ENCODE measurements at regions not wholly inside any gene's neighbourhood (a gene's known extent, or its start where the extent isn't known, plus 50 kb on each side); places are given as distances from the start of the nearest gene placed in this dataset.

DNA sequence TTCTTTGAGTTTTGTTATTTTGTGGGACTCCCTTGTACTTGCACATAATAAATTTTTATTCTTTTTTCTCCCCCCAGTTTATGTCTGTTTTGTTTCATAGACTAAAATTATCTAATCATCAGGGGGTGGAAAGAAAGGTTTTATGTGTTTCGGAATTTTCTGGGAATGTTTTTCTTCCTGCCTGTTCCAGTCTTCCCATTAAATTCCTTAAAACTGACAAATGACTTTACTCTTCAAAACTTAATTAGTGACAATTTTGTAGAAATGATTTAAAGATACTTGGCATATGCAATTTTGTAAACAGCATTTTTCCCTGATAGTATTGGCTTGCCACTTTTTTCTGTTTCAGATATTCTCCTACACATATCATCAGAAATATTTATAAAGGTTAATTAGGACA lies 1813.4 kb downstream of the PCDH9 start:
- no peaks in the 10 kb centered on the region for H3K9me3 ChIP-seq (ENCODE audit: control insufficient read depth, insufficient read depth, low read length)
- no peaks in the 10 kb centered on the region for H3K36me3 ChIP-seq (ENCODE audit: control insufficient read depth, insufficient read depth, low read length)
- no peak overlapping the region for H3K27ac ChIP-seq (ENCODE audit: low read depth, low read length)
- H3K9ac ChIP-seq (ENCODE audit: low read depth, low read length), result no peak overlapping the region
- no peak overlapping the region for H3K4me3 ChIP-seq (ENCODE audit: low read depth, low read length)
- no peaks in the 10 kb centered on the region for H3K27me3 ChIP-seq (ENCODE audit: control insufficient read depth, insufficient read depth, low read length)
- H3K4me1 ChIP-seq (ENCODE audit: control insufficient read depth, insufficient read depth, low read length), result peaks cover 11% of the 10 kb centered on the region

DNA sequence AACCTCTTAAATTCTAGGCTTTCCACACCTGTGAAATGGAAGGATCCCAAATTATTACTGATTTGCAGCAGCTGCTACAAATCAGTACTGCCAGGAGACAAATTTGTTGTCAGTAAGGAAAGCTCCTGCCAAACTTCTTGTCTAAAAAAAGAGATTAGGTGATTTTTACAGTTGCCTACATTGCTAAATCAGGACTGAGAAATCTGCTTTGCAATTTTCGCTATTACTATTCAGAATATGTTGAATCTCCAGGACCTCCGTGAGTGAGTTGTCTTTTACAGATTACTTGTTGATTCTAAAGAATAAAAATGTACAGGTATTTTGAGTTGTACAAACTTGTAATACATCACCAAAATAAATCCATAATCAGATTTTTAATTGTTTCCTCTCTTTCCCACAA lies 1815.9 kb downstream of the PCDH9 start:
- Histone ChIP-seq H3K9ac (ENCODE audit: low read depth, low read length) (no peak overlapping the region), H3K4me3 (ENCODE audit: low read depth, low read length) (no peak overlapping the region), H3K4me1 (ENCODE audit: control insufficient read depth, insufficient read depth, low read length) (peaks cover 5% of the 10 kb centered on the region; the same call in 1 of the 2 replicates), H3K27ac (ENCODE audit: low read depth, low read length) (no peak overlapping the region), H3K9me3 (ENCODE audit: control insufficient read depth, insufficient read depth, low read length) (no peaks in the 10 kb centered on the region), H3K27me3 (ENCODE audit: control insufficient read depth, insufficient read depth, low read length) (no peaks in the 10 kb centered on the region), H3K36me3 (ENCODE audit: control insufficient read depth, insufficient read depth, low read length) (no peaks in the 10 kb centered on the region)

DNA sequence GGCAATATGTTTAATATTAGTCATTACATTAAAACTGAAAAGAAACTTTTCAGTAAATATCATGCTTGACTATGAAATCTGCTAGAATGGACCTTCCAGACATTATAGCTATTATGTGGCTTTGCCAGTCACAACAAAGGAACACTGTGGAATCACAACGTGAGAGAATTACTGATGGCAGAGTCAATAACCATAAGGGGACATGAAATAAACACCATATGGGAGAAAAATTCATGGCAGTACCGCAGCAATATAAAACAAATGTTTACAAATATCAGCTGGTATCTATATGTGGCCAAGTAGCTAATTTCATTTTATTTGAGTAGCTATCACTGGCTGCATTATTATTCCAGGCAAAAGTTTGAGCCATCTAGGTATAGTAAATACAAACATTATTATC lies 1818.6 kb downstream of the PCDH9 start:
- no peaks in the 10 kb centered on the region for H3K36me3 ChIP-seq (ENCODE audit: control insufficient read depth, insufficient read depth, low read length)
- no peaks in the 10 kb centered on the region for H3K27me3 ChIP-seq (ENCODE audit: control insufficient read depth, insufficient read depth, low read length)
- H3K4me1 ChIP-seq (ENCODE audit: control insufficient read depth, insufficient read depth, low read length), result no peaks in the 10 kb centered on the region
- no peak overlapping the region for H3K27ac ChIP-seq (ENCODE audit: low read depth, low read length)
- H3K4me3 ChIP-seq (ENCODE audit: low read depth, low read length), result no peak overlapping the region
- no peak overlapping the region for H3K9ac ChIP-seq (ENCODE audit: low read depth, low read length)
- H3K9me3 ChIP-seq (ENCODE audit: control insufficient read depth, insufficient read depth, low read length), result no peaks in the 10 kb centered on the region

DNA sequence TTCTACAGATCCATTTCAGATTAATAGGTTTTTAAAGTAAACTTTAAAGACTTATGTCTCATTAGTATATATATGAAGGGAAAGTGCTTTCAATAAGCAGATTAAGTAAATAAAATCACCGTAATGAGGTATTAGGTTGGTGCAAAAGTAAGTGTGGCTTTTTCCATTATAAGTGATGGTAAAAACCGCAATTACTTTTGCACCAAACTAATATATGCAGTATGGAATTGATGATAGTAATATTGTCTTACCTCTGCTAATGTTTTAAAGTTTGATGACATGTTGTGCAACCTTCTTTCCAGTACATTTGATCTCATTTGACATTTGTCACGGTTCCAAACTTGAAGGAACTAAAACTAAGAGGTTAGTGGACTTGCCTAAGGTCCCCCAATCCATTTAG lies 1819.3 kb downstream of the PCDH9 start:
- Histone ChIP-seq H3K9ac (ENCODE audit: low read depth, low read length) (no peak overlapping the region), H3K4me1 (ENCODE audit: control insufficient read depth, insufficient read depth, low read length) (no peaks in the 10 kb centered on the region), H3K9me3 (ENCODE audit: control insufficient read depth, insufficient read depth, low read length) (no peaks in the 10 kb centered on the region), H3K27ac (ENCODE audit: low read depth, low read length) (no peak overlapping the region), H3K27me3 (ENCODE audit: control insufficient read depth, insufficient read depth, low read length) (no peaks in the 10 kb centered on the region), H3K36me3 (ENCODE audit: control insufficient read depth, insufficient read depth, low read length) (no peaks in the 10 kb centered on the region), H3K4me3 (ENCODE audit: low read depth, low read length) (no peak overlapping the region)

DNA sequence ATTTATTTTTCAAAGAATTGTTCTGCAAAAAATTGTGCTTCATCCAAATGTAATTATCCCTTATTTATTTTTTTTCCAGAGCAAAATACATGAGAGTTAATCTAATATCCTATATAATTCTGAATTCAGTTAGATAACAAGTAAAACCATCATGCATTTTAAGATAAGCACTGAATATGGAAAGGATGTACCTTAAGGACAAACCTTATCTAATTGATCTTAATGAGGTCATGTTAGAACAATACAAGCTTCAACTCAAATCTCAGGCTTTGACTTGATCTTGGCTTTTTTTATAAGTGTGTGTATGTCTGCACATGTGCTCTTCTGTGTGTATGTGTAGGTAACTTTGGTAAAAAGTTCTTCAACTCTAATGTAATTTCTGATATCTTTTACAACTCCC lies 1828.8 kb downstream of the PCDH9 start:
- H3K36me3 ChIP-seq (ENCODE audit: control insufficient read depth, insufficient read depth, low read length), result no peaks in the 10 kb centered on the region
- no peaks in the 10 kb centered on the region for H3K4me1 ChIP-seq (ENCODE audit: control insufficient read depth, insufficient read depth, low read length)
- H3K27ac ChIP-seq (ENCODE audit: low read depth, low read length), result no peak overlapping the region
- H3K27me3 ChIP-seq (ENCODE audit: control insufficient read depth, insufficient read depth, low read length), result no peaks in the 10 kb centered on the region
- no peaks in the 10 kb centered on the region for H3K9me3 ChIP-seq (ENCODE audit: control insufficient read depth, insufficient read depth, low read length)
- no peak overlapping the region for H3K4me3 ChIP-seq (ENCODE audit: low read depth, low read length)
- no peak overlapping the region for H3K9ac ChIP-seq (ENCODE audit: low read depth, low read length)

DNA sequence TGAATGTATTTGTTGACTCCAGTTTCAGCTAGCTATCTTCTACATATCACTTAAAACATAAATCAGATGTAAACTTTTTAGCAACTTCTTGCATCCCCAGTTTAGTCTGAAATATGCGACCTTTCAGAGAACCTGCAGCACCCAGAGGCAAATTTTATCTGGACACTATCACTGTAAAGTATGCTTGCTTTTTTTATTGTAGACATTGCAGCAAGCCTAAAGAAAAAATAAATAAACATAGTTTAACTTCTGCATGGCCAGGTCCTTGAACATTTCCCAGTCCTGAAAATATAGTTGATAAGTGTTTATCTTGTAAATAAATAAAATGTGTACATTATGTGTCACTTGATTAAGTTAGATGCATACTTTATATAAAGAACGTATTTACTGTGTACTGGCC lies 1829.4 kb downstream of the PCDH9 start:
- no peak overlapping the region for H3K4me3 ChIP-seq (ENCODE audit: low read depth, low read length)
- H3K27ac ChIP-seq (ENCODE audit: low read depth, low read length), result no peak overlapping the region
- H3K4me1 ChIP-seq (ENCODE audit: control insufficient read depth, insufficient read depth, low read length), result no peaks in the 10 kb centered on the region
- H3K9ac ChIP-seq (ENCODE audit: low read depth, low read length), result no peak overlapping the region
- no peaks in the 10 kb centered on the region for H3K36me3 ChIP-seq (ENCODE audit: control insufficient read depth, insufficient read depth, low read length)
- H3K27me3 ChIP-seq (ENCODE audit: control insufficient read depth, insufficient read depth, low read length), result no peaks in the 10 kb centered on the region
- no peaks in the 10 kb centered on the region for H3K9me3 ChIP-seq (ENCODE audit: control insufficient read depth, insufficient read depth, low read length)

DNA sequence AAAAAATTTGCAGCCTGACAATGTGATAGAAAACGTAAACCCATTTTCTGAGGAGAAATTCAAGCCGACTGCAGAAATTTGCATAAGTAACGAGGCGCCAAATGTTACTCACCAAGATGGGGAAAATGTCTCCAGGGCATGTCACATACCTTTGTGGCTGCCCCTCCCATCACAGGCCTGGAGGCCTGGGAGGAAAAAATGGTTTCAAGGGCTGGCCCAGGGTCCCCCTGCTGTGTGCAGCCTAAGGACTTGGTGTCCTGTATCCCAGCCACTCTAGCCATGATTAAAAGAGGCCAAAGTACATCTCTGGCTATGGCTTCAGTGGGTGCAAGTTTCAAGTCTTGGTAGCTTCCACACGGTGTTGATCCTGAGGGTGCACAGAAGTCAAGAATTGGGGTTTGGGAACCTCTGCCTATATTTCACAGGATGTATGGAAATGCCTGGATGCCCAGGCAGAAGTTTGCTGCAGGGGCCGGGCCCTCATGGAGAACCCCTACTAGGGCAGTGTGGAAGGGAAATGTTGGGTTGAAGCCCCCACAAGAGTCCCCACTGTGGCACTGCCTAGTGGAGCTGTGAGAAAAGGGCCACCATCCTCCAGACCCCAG lies 1842.3 kb downstream of the PCDH9 start:
- Histone ChIP-seq H3K4me3 (ENCODE audit: low read depth, low read length) (no peak overlapping the region), H3K9ac (ENCODE audit: low read depth, low read length) (no peak overlapping the region), H3K27me3 (ENCODE audit: control insufficient read depth, insufficient read depth, low read length) (no peaks in the 10 kb centered on the region), H3K36me3 (ENCODE audit: control insufficient read depth, insufficient read depth, low read length) (no peaks in the 10 kb centered on the region), H3K4me1 (ENCODE audit: control insufficient read depth, insufficient read depth, low read length) (no peaks in the 10 kb centered on the region), H3K9me3 (ENCODE audit: control insufficient read depth, insufficient read depth, low read length) (peaks cover 35% of the 10 kb centered on the region), H3K27ac (ENCODE audit: low read depth, low read length) (no peak overlapping the region)

DNA sequence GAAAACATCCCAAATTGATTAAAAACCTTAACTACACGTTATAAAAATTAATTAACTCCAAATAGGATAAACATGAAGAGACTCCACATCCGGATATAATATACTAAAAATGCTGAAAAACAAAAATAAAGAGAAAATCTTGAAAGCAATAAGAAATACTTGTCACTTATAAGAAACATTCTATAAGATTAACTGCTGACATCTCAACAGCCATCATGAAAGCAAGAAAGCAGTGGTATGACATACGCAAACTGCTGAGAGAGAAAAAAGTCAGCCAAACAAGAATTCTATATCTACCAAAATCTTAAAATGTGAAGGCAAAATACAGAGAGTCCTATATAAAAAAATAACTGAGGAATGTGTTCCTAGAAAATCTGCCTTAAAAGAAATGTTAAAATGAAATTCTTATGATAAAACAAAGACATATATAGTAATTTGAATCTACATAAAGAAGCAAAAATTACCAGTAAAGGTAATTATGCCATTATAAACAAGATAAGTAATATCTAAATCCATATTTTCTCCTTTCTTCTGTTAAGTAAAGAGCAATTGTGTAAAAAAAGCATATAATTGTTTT lies 1851.1 kb downstream of the PCDH9 start:
- Histone ChIP-seq H3K27me3 (ENCODE audit: control insufficient read depth, insufficient read depth, low read length) (no peaks in the 10 kb centered on the region), H3K4me1 (ENCODE audit: control insufficient read depth, insufficient read depth, low read length) (no peaks in the 10 kb centered on the region), H3K4me3 (ENCODE audit: low read depth, low read length) (no peak overlapping the region), H3K36me3 (ENCODE audit: control insufficient read depth, insufficient read depth, low read length) (no peaks in the 10 kb centered on the region), H3K9ac (ENCODE audit: low read depth, low read length) (no peak overlapping the region), H3K9me3 (ENCODE audit: control insufficient read depth, insufficient read depth, low read length) (peaks cover 31% of the 10 kb centered on the region), H3K27ac (ENCODE audit: low read depth, low read length) (no peak overlapping the region)

DNA sequence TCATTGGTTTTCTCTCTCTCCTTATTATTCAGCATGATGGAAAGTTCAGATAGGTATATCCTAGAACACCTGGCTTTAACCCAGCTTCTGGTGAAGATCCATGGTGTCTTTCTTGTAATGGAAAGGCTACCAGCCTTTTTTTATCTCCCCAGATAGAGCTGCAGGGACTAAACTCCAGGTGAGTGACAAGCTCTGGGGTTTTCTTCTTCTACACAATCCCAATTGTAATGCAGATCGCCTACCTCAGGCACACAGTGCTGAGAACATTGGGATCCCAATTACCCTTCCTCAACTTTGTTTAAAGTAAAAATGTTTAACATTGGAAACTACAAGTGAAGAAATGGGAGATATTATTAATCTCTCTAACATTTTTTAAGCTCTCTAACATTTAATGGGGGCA lies 1851.7 kb downstream of the PCDH9 start:
- Histone ChIP-seq H3K36me3 (ENCODE audit: control insufficient read depth, insufficient read depth, low read length) (no peaks in the 10 kb centered on the region), H3K4me1 (ENCODE audit: control insufficient read depth, insufficient read depth, low read length) (no peaks in the 10 kb centered on the region), H3K27me3 (ENCODE audit: control insufficient read depth, insufficient read depth, low read length) (no peaks in the 10 kb centered on the region), H3K4me3 (ENCODE audit: low read depth, low read length) (no peak overlapping the region), H3K9me3 (ENCODE audit: control insufficient read depth, insufficient read depth, low read length) (peaks cover 31% of the 10 kb centered on the region), H3K27ac (ENCODE audit: low read depth, low read length) (no peak overlapping the region), H3K9ac (ENCODE audit: low read depth, low read length) (no peak overlapping the region)

DNA sequence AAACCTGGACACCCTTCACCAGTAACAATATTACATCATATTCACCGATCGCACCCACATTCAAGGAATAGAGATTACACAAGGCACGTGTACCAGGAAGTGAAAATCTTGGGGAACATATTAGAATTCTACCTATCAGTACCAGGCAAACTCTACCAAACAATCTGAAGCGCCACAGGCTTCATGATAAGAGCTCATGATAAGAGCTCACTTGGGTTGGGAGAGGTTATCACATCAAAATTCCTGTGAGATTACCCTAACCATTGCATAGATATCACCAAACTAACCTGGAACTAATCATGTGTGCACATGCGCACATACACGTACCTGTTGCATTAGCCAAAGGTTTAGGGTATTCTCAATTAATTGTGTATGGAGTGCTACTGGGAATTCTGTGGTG lies 1861.3 kb downstream of the PCDH9 start:
- no peaks in the 10 kb centered on the region for H3K27me3 ChIP-seq (ENCODE audit: control insufficient read depth, insufficient read depth, low read length)
- no peak overlapping the region for H3K27ac ChIP-seq (ENCODE audit: low read depth, low read length)
- no peaks in the 10 kb centered on the region for H3K36me3 ChIP-seq (ENCODE audit: control insufficient read depth, insufficient read depth, low read length)
- no peak overlapping the region for H3K9ac ChIP-seq (ENCODE audit: low read depth, low read length)
- H3K9me3 ChIP-seq (ENCODE audit: control insufficient read depth, insufficient read depth, low read length), result no peaks in the 10 kb centered on the region
- H3K4me3 ChIP-seq (ENCODE audit: low read depth, low read length), result no peak overlapping the region
- H3K4me1 ChIP-seq (ENCODE audit: control insufficient read depth, insufficient read depth, low read length), result no peaks in the 10 kb centered on the region

DNA sequence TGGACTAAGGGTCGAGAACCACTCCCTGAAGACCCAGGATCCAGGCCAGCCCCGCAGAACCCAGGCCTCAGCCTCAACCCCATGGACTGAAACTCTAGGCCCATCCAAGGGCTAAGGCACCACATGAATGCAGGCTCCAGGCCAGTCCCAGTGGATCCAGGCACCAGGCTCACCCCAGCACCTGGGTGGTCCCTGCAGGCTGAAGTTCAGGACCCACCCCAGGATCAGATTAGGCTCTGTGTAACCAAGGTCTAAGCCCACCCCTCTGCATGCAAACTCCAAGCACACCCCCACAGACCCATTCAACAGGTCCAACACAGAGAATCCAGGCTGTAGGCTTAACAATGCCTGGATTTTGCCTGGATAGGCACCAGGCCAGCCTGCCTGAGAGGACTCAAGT lies 1876.2 kb downstream of the PCDH9 start:
- H3K9ac ChIP-seq (ENCODE audit: low read depth, low read length), result no peak overlapping the region
- H3K27me3 ChIP-seq (ENCODE audit: control insufficient read depth, insufficient read depth, low read length), result no peaks in the 10 kb centered on the region
- H3K4me1 ChIP-seq (ENCODE audit: control insufficient read depth, insufficient read depth, low read length), result no peaks in the 10 kb centered on the region
- no peak overlapping the region for H3K4me3 ChIP-seq (ENCODE audit: low read depth, low read length)
- no peaks in the 10 kb centered on the region for H3K36me3 ChIP-seq (ENCODE audit: control insufficient read depth, insufficient read depth, low read length)
- H3K9me3 ChIP-seq (ENCODE audit: control insufficient read depth, insufficient read depth, low read length), result no peaks in the 10 kb centered on the region
- H3K27ac ChIP-seq (ENCODE audit: low read depth, low read length), result no peak overlapping the region
